HG02981 (cell line): ENCODE measurements at regions not wholly inside any gene's neighbourhood (a gene's known extent, or its start where the extent isn't known, plus 50 kb on each side); places are given as distances from the start of the nearest gene placed in this dataset.
"Not testable (repeated sequence)": the region's sequence is repeated elsewhere in the genome, so short reads cannot be mapped to it uniquely, and the experiment has no call there.

Experiments
- ATAC-seq: cut with Tn5 transposase; IDR thresholded peaks from one replicate; pipeline ENCODE4 v1.9.1; 2021; ENCODE audit warnings: mild to moderate bottlenecking, moderate library complexity; ENCODE audit not compliant: unreplicated experiment

- no peak for ATAC-seq
These were observed 53.8 kb upstream of the ADAMTS18 start for GRCh38 chr16:77488652-77489051.

DNA sequence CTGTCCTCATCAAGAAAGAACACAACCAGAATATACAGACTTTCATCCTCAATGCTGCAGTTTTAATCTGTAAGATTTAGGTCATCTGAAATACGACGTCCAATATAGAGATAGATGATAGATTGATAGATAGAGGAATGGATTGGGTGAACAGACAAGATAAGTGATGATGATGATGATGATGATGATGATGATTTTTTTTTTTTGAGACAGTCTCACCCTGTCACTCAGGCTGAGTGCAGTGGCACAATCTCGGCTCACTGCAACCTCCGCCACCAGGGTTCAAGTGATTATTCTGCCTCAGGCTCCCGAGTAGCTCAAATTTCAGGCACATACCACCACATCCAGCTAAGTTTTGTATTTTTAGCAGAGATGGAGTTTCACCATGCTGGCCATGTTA lies 56.3 kb upstream of the ADAMTS18 start:
- no peak for ATAC-seq

DNA sequence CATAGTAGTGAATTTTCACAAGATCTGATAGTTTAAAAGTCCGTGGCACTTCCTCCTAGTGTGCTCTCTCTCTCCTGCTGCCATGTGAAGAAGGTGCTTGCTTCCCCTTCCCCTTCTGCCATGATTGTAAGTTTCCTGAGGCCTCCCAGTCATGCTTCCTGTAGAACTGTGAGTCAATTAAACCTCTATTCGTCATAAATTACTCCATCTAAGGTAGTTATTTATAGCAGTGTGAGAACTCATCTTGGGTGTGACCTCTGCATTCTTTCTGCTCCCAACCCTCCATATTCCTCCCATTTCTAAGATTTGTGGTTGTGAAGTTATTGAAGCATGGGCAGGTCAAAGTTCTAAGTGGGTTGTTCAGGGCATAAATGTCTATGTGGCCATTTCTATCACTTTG lies 62.1 kb upstream of the ADAMTS18 start:
- no peak for ATAC-seq

DNA sequence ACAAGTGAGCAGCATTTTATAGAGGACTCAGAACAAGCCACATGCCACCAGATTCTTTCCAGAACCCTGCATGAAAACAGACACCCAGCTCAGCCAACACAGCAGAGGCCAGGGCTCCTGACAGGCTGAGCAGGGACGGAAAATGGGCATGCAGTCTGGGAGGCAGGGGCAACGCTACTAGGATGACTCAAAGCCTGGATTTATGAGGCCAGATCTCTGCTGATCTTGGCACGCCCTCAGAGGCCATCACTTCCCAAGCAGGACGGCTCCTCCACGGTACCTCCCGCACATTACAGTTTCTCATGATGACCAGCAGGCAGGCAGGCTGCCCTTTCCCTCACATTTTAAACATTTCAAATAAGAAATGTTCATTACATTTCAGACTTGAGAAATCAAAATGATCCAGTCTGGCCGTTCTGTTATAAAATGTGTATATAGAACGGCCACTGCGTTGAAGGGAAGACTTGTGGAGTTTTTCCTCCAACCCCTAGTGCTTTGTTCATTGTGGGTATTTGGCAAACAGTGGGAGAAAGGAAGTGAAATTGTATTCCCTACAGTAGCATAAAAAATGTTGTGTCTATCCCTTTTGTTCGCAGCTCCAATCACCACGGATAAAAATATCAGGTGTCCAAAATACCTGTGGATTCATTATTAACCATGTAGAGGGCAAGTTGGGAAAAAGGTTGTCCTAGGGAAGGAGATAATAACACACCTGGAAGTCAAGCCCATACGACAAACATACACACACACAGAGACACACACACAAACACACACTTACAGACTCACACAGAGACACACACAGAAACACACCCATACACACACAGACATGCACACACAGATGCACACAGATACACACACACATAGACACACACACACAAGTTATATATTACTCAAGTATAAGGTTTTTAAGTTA lies 64.8 kb upstream of the ADAMTS18 start:
- no peak for ATAC-seq

- ATAC-seq = no peak
These were observed 65.4 kb upstream of the ADAMTS18 start for GRCh38 chr16:77500286-77500598.

GRCh38 chr16:77500934-77501664 lies 66.3 kb upstream of the ADAMTS18 start:
- ATAC-seq = no peak

DNA sequence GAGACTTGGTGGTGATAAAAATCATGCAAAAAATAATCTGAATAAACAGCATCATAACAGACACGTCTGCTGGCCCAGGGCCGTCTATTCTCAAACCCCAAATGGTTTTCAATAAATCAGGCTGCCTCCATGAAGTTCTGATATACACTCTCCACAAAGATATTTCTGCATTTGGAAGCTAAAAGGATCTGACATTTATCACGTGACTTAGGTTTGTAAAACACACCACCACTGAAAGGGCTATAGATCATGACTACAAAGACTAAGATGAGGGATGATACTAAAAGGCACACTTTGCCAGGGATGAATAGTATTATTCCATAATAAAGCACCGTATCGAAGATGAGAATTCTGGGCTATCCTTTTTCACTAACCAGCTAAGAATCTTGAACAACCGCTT lies 67.6 kb upstream of the ADAMTS18 start:
- ATAC-seq = no peak

DNA sequence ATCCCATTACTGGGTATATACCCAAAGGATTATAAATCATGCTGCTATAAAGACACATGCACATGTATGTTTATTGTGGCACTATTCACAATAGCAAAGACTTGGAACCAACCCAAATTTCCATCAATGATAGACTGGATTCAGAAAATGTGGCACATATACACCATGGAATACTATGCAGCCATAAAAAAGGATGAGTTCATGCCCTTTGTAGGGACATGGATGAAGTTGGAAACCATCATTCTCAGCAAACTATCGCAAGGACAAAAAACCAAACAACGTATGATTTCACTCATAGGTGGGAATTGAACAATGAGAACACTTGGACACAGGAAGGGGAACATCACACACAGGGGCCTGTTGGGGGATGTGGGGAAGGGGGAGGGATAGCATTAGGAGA lies 71.7 kb upstream of the ADAMTS18 start:
- ATAC-seq = not testable (repeated sequence)

GRCh38 chr16:77509051-77509450 lies 74.2 kb upstream of the ADAMTS18 start:
- no peak for ATAC-seq

GRCh38 chr16:77509796-77510195 lies 75.0 kb upstream of the ADAMTS18 start:
- ATAC-seq = no peak

DNA sequence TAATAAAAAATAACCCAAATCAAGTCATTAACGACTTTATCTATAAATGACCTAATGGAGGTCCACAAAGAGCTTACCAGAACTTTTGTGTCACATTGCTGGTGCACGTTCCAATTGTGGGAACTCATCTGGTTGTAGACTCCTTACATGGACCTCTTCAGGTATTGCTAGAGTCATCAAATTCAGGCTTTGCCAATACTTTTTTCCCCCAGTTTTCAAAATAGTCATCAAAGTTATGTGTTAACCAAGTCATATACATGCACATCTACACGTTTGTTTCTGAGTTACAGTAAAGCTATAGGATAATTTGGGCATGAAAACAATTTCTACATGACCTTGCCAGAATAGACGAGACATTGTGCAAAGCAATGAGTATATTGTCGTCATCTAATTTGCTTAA lies 76.2 kb upstream of the ADAMTS18 start:
- ATAC-seq = no peak

DNA sequence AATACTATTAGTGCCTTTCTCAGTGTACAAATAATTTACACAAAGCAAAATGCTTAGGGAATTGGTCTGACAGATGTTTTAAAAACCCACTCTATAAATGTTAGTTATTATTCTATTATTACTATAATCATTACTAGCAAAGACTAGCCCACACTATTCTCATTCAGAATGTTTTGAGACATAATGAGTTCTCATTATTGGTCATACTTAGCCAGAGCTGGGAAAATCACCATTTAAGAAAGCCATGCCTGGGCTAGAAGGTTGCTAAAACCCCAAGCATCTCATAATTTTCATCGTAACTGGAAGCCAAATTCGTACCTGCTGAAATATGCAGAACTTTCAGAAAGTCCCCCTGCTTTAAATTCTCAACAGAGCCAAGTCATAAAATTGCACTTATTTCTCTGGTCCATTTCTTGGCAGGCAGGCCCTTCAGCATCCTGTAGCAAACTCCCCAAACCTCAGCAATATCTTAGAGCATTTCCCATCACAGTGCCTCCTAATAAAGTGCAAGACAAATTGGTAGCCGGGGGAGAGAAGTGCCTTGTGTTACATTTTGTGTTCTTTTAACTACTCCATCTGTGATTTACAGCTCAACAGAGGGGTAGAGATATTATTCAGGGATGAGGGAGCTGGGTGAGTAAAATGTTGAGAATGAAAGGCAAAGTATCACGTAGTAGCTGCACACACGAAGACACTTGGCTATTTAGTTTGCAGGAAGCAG lies 79.8 kb upstream of the ADAMTS18 start:
- no peak for ATAC-seq

GRCh38 chr16:77525226-77525625 lies 90.4 kb upstream of the ADAMTS18 start:
- not testable (repeated sequence) for ATAC-seq

DNA sequence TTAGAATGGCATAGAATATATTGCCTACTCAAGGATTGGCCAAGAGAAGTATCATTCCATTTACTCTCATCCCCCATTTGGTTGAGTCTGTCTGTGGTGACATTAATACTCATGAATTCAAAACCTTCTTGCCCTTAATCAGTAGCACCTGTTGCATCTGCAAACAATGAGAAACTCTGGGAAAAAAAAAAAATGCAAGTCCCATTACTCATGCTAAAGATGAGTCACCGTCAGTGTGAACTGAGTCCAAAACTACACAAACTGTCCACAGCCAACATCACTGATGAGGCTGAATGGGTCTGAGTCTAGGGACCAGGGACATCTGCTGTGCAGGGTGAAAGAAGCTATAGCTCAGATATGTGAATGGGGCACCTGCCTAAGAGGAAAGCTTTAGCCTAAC lies 96.9 kb upstream of the ADAMTS18 start:
- no peak for ATAC-seq

GRCh38 chr16:77536809-77537208 lies 102.0 kb upstream of the ADAMTS18 start:
- no peak for ATAC-seq

DNA sequence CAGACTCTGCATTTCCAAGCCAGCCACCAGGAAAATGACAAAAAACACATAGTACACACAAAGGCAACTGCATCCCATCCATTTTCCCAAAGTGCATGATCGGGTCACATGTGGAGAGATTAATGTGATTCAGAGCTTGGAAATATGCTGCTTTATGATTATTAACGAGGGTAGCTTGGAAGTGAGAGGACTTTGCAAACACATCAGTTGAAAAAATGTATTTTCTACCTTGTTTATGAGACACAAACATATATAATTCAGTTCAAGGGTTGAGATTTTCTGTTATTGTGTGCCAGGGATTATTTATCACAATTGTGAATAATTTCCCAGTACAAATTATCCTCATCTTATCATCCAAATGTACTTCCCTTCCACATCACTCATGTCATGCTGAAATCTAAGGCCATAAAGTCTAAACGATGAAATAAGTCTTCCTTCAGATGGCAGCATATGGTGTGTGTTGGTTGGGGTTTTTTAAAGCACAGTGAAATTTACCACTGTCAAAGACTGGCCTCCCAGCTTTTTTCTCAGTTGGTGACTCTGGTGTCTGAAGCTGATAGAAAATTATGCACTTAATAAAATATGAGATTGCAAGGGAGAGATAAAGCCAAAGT lies 104.7 kb upstream of the ADAMTS18 start:
- ATAC-seq = no peak

DNA sequence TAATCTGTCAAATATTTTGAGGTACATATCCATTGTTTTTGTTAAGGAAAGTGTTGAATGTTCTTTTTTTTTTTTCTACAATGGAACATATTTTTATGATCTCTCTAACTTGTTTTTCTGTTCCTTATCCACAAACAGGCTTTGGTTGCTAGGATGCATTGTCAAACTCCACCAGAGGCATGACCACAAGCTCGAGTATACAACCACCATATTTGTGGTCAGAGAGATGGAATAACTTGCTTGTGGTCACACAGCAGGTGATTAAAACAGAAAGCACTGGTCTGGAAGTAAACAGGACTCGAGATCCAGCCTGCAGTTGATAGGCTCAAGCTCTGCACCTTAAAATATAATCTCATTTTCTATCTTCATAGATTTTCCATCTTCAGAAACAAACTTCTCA lies 105.8 kb upstream of the ADAMTS18 start:
- ATAC-seq = no peak

DNA sequence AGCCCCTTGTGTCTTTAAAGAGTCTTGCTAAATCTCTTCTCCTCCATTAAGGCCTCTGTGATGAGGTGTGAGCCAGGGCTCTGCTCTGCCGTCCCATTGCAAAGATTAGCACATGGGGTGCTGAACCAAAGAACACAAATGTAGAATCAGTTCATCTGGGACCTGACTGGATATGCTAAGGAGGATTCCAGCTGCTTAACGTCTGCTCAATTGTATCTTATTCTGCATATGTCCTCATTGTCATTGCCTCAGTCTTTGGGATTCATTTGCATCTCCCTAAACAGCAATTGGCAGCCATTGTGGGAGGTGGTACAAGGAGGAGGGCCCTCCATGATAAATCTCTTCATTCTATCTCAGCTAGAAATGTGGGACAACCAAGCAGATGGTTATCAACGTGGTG lies 106.3 kb upstream of the ADAMTS18 start:
- no peak for ATAC-seq

GRCh38 chr16:77548151-77548550 lies 113.3 kb upstream of the ADAMTS18 start:
- ATAC-seq = no peak

DNA sequence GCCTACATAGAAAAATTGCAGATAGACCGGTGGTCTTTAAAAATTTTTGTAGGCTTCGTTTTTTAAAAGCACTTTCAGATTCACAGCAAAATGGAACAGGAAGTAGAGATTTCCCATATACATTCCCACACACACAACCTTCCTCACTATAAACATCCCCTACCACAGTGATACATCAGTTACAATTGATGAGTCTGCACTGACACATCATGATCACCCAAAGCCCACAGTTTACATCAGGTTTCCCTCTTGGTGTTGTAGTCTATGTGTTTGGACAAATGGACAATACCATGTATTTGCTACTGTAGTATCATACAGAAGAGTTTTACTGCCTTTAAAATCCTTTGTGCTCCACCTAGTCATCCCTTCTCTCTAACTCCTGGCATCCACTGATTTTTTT lies 113.9 kb upstream of the ADAMTS18 start:
- ATAC-seq = no peak

DNA sequence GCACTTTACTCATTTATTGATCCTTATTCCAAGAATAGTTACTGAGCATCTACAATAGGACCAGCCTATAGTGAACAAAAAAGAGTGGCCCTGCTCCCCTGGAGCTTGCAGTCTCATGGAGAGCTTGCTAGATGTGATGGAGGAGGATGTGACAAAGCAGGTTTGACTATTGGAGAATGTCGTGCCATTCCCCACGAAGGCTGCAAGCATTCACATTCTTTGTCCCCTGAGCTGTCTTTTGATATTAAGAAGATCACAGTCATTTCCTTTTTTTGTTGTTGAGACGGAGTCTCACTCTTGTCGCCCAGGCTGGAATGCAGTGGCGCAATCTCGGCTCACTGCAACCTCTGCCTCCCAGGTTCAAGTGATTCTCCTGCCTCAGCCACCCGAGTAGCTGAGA lies 115.0 kb upstream of the ADAMTS18 start:
- no peak for ATAC-seq
